H54 (cell line): ENCODE measurements at regions not wholly inside any gene's neighbourhood (a gene's known extent, or its start where the extent isn't known, plus 50 kb on each side); places are given as distances from the start of the nearest gene placed in this dataset.

Experiments
- DNase-seq: peaks from one replicate; pipeline ENCODE4 v3.0.0; 2011; ENCODE audit warnings: low spot score, mixed read lengths; ENCODE audit not compliant: insufficient read length
- FAIRE-seq: peaks from 3 replicates; lab custom pipeline; 2011; peaks lifted over from hg19 to GRCh38; lab: Jason Lieb, UNC
- POLR2A ChIP-seq: IDR thresholded peaks from 2 replicates; pipeline ENCODE4 v1.6.1; 2011; ENCODE audit warnings: low read depth, mild to moderate bottlenecking, low read length

DNA sequence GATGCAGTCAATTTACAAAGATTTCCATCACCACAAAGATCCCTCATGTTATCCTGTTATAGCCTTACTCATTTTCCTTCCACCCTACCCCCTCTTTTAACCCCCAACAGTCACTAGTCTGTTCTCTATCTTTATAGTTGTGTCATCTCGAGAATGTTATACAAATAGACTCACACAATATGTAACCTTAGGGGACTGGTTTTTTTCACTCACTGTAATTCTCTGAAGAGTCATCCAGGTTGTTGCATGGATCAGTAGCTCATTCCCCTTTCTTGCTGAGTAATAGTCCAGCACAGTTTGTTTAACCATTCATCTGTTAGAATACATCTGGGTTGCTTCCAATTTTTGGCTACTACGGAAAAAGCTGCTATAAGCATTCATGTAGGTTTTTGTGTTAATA lies 121.1 kb upstream of the PDE1C start:
- no peak for TF ChIP-seq POLR2A
- no peak for DNase-seq
- no peak for FAIRE-seq

DNA sequence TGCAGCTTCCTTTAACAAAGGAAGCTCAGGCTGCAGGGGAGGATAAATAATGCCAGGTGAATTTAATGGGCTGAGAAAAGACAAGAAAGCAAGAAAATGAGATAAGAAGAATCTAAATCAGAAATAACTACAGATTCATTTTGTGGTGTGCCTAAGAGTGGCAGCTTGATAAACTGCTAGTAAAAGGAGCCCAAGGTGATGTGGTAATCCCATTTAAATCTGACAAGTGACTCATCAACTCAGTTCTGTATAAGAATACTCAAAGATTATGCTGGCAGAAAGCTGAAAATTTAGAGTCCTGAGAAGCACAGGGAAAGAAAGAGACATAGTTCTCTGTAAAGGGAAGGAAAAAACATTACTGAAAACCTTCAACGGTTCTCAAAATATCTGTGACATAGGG lies 109.4 kb upstream of the PDE1C start:
- FAIRE-seq (peak; percentile 11), DNase-seq (no peak)
- no peak for TF ChIP-seq POLR2A

DNA sequence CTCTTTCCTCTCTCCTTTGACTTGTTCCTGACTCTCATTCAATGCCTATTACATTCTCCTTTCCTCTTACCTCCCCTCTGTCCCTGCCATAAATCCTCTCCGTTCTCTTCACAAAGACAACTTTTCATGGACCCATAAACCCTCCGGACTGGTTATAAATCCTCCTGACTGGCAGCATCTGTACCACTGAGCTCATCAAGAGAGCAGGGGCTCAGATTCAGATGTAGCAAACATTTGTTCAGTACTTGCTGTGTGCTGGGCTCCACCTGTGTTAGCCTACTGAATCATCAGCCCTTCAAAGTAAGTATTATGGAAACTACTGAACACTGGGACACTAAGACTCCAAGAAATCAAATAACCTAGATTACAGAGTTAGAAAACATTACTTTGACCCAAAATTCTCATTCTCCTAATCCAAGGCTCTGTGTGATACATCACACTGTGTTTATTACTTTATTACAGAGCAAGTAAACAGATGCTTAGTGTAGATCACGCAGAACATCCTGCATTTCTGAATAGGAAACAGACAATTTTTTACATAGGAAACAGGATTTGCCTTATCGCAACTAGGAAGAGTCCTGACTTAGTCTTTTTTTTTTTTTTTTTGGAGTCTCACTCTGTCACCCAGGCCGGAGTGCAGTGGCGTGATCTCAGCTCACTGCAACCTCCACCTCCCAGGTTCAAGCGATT lies 108.6 kb upstream of the PDE1C start:
- DNase-seq (no peak), FAIRE-seq (no peak)
- no peak for TF ChIP-seq POLR2A

DNA sequence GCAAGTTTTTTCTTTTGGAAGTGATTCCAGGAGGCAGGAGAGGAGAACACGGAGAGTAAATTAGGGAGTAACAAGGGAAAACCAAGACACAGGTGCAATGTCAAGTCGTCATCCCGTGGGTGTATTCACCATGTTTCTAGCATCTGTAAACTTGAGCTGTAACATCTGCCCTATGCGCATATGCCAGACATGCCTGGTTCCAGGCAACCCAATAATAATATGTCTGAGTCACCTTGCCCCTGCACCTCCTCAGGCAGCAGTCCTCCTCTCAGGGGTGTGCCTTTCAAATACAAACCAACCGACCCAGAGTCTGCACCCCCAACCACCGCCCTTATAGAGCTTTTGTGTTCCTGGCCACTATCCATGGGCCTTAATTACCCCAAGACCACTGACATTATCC lies 107.0 kb upstream of the PDE1C start:
- FAIRE-seq (no peak), DNase-seq (no peak)
- TF ChIP-seq POLR2A, result no peak

DNA sequence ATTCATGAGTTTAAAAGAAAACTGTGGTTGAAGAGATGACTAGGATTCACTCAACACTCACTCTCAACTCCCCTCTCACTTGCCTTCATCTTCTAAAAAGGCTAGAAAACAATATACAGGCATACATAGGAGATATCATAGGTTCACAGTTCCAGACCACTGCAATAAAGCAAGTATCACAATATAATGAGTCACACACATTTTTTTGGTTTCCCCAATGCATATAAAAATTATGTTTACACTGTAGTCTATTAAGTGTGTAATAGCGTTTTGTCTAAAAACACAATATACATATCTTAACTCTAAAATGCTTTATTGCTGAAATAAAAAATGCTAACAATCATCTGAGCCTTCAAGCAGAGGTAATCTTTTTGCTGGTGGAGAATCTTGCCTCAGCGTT lies 104.9 kb upstream of the PDE1C start:
- no peak for TF ChIP-seq POLR2A
- DNase-seq (no peak), FAIRE-seq (no peak)

DNA sequence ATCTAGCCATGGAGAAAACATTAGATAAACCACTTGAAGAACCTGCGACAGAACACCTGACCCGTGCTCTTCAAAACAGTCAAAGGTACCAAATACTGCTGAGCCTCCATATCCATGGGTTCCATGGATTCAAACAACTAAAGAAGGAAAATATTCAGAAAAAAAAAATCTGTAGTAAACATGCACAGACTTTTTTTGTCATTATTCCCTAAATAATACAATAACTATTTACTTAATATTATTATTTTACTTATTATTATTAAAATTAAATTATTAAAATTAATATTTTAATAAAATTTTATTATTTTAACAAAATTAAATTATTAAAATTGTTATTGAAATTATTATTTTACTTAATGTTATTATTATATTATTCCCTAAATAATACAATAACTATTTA lies 101.0 kb upstream of the PDE1C start:
- TF ChIP-seq POLR2A, result no peak
- no peak for DNase-seq
- FAIRE-seq, result no peak

DNA sequence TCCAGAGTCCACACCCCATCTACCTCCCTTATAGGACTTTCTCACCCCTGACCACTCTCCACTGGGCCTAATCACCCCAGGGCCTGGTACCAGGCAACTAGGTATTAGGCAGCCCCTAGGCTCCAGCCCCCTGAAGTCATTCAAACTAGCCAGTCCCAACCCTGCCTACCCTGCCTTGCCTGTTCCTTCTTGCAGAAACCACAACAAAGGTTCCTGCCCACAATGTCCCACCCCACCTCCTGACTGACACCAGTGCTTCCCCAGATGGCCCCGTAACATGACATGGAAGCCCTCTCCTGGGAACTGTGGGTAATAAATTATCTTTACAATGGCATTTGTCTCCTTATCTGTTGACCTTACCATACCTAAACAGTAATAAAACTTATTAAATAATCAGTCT lies 100.6 kb upstream of the PDE1C start:
- FAIRE-seq, result no peak
- no peak for DNase-seq
- TF ChIP-seq POLR2A, result no peak

DNA sequence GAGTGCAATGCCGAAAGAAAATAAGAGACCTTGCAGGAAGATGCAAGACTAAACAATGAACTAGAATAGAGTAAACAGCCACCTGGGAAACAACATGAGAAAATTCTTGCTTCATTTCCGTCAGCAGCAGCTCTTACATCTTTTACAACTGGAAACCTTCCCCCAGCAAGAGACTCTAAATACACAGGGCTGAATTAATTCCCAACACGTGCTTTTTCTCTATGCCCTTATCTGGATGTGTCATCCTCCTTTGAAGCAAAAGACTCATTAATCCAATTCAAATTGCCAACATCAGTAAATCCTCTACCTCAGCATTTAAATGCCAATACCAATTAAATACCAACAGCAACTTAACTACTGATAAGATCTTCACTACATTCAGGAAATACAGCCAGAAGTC lies 99.0 kb upstream of the PDE1C start:
- TF ChIP-seq POLR2A, result no peak
- DNase-seq (no peak), FAIRE-seq (no peak)

DNA sequence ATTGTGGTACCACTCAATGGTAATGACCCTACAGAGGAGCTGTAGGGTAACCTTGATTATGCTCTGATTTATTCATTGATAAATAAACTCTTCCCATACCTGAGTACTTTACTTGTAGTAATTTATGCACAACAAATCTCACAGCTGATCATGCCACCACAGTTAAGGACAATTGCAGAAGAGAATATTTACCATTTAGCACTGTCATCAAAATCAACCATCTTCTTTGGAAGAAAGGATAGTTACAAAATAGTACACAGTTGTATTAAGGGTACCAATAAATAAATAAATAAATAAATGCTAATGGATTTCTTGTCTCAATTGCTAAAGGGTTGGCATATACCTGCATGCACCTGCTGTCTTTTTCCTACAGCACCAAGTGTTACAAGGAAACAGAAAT lies 97.6 kb upstream of the PDE1C start:
- TF ChIP-seq POLR2A, result no peak
- DNase-seq, result no peak
- FAIRE-seq, result no peak

DNA sequence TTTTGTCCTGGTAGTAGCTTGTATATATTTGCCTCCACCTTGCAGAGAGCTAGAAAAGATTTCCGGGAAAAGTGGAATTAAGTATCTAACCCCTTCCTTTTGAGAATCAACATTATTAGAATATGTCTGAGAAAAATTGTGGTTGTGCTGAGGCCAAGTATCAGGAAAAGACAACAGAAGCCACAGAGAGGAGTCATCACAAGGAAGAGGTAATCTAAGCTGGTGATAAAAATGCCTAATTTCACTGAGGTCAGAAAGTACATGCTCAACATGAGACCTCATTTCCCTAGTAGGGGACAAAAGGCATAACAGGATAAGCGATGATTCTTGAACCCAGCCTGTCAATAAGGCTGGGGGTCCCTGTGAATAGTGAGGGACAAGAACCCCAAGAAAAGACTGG lies 97.0 kb upstream of the PDE1C start:
- FAIRE-seq (no peak), DNase-seq (no peak)
- no peak for TF ChIP-seq POLR2A

DNA sequence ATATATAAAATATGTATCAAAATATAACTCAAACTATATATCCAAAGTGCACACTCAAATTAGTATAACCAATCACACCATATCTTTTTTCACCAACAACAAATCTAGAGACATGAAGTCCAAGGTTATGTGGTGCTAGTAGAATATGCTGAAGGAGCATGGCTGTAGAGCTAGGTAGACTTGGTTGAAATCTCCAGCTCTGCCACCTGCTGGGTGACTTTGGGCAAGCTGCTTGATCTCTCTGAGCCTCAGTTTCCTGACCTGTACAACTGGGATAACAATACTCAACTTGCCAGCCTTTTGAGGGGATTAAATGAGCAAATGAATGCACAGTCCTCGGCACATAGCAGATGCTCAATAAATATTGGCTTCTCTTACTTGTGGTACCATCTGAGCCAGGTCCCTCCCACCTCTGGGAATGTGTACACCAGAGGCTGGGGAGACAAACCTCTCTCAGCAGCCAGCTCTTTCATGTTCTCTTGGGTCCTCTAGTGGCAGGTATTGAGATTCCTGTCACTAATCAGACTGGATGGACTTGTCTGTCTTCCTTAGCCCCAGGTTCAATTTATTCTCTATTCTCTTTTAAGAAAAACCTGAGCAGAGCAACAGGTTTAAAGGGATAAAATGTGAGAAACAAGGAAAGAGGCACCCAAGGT lies 94.3 kb upstream of the PDE1C start:
- FAIRE-seq (no peak), DNase-seq (peak; percentile 66)
- no peak for TF ChIP-seq POLR2A

DNA sequence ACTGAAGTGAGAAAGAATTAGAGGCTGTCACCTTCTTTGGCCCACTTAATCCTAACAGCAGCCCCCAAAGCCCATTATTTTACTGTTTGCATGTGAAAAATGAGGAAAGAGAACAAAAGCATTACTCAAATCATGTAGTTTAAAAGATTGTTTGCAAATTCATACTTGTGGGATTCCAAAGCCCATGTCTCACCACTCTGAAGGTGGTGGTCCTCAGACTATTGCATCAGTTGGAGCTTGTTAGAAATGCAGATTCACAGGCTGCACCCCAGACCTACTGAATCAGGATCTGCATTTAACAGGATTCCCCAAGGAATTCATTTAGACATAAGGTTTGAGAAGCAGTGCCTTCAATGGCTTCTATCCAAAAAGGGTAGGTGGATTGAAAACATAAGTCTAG lies 93.7 kb upstream of the PDE1C start:
- no peak for TF ChIP-seq POLR2A
- FAIRE-seq (no peak), DNase-seq (no peak)

DNA sequence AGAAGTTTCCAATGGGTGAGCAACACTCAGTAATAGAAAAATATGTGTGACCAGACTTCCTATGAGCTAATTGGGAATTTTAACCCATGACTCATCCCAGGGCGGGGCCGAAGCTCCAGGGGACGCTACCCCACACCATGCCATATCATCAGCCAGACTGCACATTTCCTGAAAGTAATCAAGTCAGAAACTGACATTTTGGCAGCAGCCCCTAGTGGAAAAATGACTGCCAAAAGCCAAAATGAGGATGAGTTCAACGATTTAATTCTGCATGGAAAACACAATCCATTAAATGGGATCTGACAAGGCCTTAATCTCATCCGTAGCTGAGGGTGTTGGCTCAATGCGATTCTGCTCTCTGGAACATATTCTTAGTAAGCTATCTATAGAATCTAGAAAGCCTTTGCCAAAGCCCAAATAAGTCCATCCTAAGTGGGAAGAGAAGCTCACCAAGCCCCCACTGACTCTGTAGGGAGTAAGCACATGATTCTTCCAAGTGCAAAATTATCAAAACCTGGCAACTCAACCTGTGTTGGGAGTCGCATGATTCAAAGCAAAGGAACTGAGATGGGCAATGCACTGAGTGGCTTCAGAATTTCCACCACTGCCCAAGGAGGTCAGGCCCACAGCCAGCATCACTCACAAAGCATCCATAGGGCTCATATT lies 93.1 kb upstream of the PDE1C start:
- TF ChIP-seq POLR2A, result peak; percentile 23; the same call in 1 of the 2 replicates
- FAIRE-seq (peak; percentile 71), DNase-seq (peak; percentile 77)

DNA sequence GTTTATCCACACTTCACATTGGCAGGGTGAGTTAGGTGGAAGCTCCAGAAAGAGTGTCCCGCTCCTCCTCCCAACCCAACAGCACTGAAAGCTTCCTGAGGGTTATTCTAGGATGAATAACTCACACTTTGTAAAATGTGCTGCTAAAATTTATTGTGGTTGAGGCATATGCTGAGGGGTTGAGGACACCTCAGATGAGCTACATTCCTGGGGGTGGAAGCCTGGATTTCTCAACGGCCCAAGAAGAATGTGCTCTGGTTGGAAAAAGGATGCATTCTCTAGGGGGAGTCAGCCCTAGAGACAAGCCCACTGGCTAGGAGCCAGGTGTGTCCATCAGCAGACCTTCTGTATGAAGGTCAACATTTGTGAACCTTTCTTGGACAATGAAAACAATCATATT lies 91.5 kb upstream of the PDE1C start:
- DNase-seq (no peak), FAIRE-seq (no peak)
- no peak for TF ChIP-seq POLR2A
